GM18508 (cell line): ENCODE measurements at regions not wholly inside any gene's neighbourhood (a gene's known extent, or its start where the extent isn't known, plus 50 kb on each side); places are given as distances from the start of the nearest gene placed in this dataset.

Experiments used
- ATAC-seq: cut with Tn5 transposase; IDR thresholded peaks from one replicate; pipeline ENCODE4 v1.9.1; 2021; ENCODE audit warnings: moderate number of reproducible peaks; ENCODE audit not compliant: insufficient read depth, unreplicated experiment

- ATAC-seq: no peak
Measured at GRCh38 chr14:40317690-40318089, 885.5 kb upstream of the FBXO33 start.

DNA sequence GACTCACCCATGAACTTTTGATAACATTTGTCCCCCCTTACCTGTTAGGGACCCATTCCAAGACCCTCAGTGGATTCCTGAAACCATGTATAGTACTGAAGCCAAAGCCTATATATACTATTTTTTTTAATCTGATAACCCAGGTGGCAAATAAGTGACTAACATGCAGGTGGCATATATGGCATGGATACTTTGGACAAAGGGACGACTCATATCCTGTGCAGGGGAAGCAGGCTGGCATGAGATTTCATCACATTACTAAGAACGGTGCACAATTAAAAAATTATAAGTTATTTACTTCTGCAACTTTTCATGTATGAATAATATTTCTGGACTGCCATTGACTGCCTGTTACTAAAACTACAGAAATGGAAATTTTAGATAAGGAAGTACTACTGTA, 880.1 kb upstream of the FBXO33 start:
- no peak for ATAC-seq

DNA sequence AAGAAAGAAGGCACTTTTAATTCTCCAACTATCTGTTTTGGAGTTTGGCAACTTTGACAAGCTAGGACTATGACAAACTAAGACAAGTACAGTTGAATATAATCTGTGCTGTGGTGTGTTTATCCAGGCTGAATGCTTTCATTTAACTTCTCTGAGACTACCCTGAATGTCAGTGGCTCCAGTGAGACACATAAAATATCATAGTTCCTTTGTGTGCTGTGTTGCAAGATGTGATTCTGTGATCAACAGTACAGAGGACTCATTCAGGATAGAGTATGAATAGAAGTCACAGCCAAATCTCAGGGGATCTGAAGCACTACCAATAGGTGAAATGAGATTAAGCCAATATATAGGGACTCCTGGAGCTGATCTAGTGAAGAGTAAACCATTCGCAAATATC, 876.9 kb upstream of the FBXO33 start:
- no peak for ATAC-seq

- no peak for ATAC-seq
Measured at GRCh38 chr14:40308240-40308639, 876.0 kb upstream of the FBXO33 start.

GRCh38 chr14:40296821-40297220, 864.6 kb upstream of the FBXO33 start:
- ATAC-seq: no peak

- no peak for ATAC-seq
Measured at GRCh38 chr14:40292664-40293063, 860.4 kb upstream of the FBXO33 start.

- no peak for ATAC-seq
Measured at GRCh38 chr14:40282196-40282595, 850.0 kb upstream of the FBXO33 start.

DNA sequence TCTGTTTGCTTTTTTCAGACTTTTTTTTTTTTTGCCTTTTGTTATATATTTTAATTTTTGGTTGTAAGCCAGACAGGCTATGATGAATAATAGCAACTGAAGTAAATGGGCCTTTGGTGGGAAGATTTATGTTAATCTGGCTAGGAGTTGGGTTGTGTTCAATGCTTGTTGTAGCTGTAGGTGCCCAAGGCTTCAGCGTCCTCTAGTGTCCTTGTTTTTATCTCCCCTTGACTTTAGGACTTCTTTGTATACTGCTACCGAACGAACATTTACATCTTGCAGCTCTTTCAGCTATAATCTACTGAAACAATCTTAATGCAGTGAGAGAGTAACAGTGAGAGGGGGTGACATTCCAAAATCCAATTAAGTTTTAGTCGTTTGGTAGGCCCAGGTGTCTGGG, 848.4 kb upstream of the FBXO33 start:
- ATAC-seq: no peak

DNA sequence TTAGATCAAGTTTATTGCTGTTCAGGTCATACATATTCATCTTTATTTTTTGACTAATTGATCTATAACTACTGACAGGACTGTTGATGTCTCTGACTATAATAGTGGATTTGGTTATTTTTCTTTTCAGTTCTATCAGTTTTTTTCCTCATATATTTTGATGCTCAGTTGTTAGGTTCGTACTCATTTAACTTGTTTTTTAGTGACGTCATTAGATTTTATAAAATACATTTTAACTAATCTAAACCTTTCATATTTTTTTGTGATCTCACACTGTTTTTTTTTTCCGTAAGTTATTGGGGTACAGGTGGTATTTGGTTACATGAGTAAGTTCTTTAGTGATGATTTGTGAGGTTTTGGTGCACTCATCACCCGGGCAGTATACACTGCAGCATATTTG, 841.2 kb upstream of the FBXO33 start:
- ATAC-seq: no peak

GRCh38 chr14:40271480-40271879, 839.2 kb upstream of the FBXO33 start:
- ATAC-seq: no peak

DNA sequence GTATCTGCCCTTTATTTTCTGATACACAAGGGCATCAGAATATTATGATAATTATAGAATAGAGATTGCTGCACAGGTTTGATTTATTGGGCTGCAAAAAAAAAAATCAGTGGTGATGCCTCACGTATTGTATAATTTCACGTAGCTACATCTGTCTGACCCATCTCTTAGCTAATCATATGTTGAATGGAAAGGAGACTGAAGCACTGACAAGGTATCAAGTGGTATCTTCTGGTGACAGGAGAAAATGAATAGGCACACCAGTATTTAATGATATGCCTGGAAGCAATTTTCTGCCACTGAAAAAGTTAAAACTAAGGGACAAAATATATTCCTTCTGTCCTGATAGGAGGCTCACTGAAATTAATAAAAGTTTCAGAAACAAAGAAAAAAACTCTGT, 837.2 kb upstream of the FBXO33 start:
- no peak for ATAC-seq

DNA sequence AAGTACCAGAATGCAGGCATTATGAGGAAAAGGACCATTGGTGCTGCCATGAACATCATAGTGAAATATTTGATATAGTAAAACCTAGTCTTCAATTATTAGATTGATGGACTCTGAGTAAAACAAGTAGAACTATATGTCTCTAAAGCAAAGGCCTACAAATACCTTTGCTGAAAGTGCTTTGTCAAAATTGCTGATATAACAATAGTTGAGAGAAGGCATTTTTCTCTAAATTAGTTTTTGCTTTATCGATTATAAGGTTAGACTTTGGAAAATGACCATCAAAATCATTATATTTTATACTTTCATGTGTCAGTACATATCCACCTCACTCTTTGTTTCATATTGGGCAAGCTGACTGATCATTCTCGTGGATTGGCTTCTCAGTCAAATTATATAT, 836.0 kb upstream of the FBXO33 start:
- ATAC-seq: no peak

DNA sequence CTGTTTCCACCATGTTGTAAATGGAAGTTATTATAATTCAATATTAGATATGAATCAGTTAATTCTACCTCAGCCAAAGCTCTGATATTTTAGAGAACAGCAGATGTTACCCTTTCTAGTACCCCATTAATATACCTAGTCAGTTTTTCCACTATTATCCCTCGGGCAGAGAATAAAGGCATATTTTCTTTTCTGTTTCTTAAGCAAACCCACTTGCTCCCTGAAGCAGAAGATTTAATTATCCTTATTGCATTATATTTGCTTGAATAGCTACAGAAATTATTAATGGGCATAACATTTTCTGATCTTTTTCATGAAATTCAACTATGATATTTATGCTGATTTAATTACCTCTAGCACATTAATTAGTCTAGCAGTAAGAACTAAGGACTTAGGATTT, 832.9 kb upstream of the FBXO33 start:
- ATAC-seq: no peak

DNA sequence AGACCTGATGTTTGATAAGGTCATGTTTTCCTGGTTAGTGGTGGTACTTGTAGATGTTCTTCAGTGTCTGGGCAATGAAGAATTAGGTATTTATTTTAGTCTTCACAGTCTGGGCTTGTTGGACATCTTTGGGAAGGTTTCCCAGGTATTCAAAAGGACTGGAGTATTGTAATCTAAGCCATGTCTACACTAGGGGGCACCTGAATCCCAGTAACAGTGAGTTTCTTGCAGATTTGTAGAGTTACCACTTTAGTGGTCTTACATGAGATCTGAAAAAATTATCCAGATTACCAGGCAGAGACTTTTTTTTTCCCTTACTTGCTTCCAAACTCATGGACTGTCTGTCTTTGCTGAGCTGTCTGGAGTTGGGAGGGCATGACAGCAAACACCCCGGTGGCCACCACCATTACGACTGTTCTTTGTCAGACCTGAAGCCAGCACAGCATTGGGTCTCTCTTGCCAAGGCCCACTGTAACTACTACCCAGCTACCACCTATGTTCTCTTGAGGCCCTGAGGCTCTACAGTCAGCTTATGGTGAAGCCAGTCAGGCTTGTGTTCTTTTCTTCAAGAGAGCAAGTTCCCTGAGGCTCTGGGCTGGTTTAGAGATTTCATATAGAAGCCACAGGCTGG, 820.7 kb upstream of the FBXO33 start:
- no peak for ATAC-seq

DNA sequence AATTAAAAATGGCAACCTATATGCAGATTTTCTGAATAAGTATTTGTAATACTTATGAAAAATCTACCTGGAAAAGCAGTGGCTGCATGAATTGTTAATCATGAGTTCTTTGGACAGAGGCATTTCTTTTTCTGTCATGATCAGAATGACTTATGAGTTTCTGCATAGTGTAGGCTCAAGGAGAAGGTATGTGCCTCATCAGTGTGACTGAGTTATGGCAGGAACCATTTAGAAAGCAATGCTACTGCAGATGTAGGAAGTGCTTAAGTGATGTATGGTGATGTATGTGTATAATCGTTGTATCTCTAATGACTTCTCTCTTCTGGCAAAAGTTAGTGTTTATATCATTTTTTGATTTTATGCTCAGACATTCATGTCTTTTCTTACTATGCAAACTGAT, 816.4 kb upstream of the FBXO33 start:
- no peak for ATAC-seq

DNA sequence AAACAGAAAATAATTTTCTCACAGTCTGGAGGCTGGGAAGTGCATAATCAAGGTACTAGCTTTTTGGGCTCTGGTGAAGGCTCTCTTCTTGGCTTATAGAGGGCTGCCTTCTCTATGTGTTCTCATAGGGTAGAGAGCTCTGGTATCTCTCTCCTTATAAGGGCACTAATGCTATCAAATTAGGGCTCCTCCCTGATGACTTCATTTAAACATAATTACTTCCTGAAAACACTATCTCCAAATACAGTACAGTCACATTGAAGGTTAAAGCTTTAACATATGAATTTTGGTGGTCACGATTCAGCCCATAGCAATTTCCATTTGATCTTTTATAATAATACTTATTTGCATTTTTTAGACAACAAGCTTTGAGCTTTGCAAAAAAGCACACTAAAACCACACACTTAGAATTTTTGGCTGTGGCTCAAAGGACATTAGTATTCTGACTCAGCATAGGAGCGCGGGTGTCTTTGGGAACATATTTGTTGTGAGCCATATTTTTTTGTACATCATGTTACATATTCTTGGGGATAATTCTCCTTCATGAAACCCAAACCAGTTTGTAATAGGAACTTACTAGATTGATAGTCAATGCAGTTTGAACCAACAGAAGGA, 808.1 kb upstream of the FBXO33 start:
- no peak for ATAC-seq

- ATAC-seq: no peak
Measured at GRCh38 chr14:40232302-40232701, 800.1 kb upstream of the FBXO33 start.

GRCh38 chr14:40229676-40230075, 797.4 kb upstream of the FBXO33 start:
- no peak for ATAC-seq

- ATAC-seq: no peak
Measured at GRCh38 chr14:40222996-40223395, 790.8 kb upstream of the FBXO33 start.

GRCh38 chr14:40221428-40221827, 789.2 kb upstream of the FBXO33 start:
- no peak for ATAC-seq

DNA sequence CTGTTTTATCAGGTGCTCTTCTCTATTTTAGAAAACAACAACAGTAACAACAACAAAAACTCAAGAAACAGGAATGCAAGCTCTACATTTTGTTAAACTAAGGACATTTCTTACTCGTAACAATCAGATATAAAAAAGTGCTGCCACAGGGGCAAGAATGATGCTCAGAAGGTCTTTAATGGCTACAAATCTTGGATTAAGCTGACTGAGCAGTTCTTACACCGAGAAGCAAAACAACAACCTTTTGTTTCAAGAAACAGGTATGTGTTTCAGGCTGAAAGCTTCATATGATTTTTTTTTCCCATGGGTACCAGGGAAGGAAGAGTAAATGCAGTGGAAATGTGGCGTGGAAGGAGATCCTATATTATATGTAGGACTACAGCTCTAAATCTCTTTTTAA, 786.8 kb upstream of the FBXO33 start:
- no peak for ATAC-seq

DNA sequence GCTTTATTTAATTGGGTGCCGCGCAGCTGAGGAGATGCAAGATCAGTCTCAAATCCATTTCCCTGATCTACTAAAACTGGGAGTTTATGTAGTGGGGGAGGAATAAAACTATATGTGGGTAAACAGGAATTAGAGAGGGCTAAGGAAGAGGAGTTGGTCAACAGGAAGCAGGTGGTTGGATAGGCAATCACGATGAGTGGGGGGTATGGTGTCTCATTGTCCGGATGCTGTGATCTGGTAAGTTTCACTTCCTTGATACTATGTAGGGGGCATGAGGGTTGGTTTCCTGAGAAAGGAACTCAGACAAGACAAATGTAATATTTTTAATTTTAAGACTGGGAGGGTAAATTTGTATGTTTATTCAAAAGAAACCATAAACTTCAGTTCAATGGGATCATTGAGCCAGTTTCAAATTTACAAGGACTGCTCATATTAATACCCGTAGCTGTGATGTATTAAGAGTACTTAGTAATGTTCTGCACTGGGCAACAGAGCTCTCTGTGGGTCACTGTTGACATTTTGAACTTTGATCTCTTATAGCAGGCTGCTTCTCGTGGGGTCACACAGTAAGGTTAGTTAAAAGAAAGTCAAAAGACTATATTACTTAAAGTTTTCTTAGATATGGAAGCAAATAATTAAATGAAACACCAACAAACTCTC, 786.2 kb upstream of the FBXO33 start:
- ATAC-seq: no peak
